ENCODE measurements at regions not wholly inside any gene's neighbourhood (a gene's known extent, or its start where the extent isn't known, plus 50 kb on each side); places are given as distances from the start of the nearest gene placed in this dataset.

- H3K27me3 ChIP-seq (ENCODE audit: control insufficient read depth in 2 of 2, insufficient read depth in 2 of 2, low read length in 2 of 2): no peaks in the 10 kb centered on the region
- peaks cover 0 to 3% (median 1%) of the 10 kb centered on the region in 7 donors for H3K9me3 Mint-ChIP-seq
- H3K36me3 ChIP-seq (replicated peaks in 1 of 2; ENCODE audit: control insufficient read depth in 1 of 2, insufficient read depth in 2 of 2, low read length in 2 of 2): no peaks in the 10 kb centered on the region
- no peak overlapping the region for H3K9ac ChIP-seq (ENCODE audit: insufficient read depth, low read length, poor library complexity, severe bottlenecking)
- TF ChIP-seq CTCF (IDR thresholded peaks at IDR 0.05): no peak
- H3K36me3 Mint-ChIP-seq: no peaks in the 10 kb centered on the region
- intact Hi-C loops (cut with micrococcal nuclease): no loop called here
- no peak overlapping the region for H3K27ac ChIP-seq (ENCODE audit: low read depth in 1 of 2, low read length in 2 of 2)
- no peak overlapping the region for H2AFZ ChIP-seq (ENCODE audit: insufficient read depth, low read depth, low read length, poor library complexity, severe bottlenecking)
- no peaks in the 10 kb centered on the region for H3K4me1 Mint-ChIP-seq
- no peaks in the 10 kb centered on the region for H3K9me3 ChIP-seq (replicated peaks in 1 of 2; ENCODE audit: control insufficient read depth in 1 of 2, insufficient read depth in 1 of 2, low read length in 2 of 2)
- no peak for DNase-seq
- H3K79me2 ChIP-seq (ENCODE audit: insufficient read depth, low read length): no peaks in the 10 kb centered on the region
- H3K4me3 Mint-ChIP-seq: no peak overlapping the region
- no peak overlapping the region for H3K4me3 ChIP-seq (replicated peaks in 1 of 3; ENCODE audit: low read depth in 2 of 3, low read length in 3 of 3)
- no peaks in the 10 kb centered on the region for H3K4me1 ChIP-seq (ENCODE audit: control insufficient read depth in 1 of 2, insufficient read depth in 2 of 2, low read length in 2 of 2)
- H3K4me2 ChIP-seq (replicated peaks; ENCODE audit: extremely low read depth, low read length, poor library complexity, severe bottlenecking): no peak overlapping the region
- WGBS (ENCODE audit: insufficient coverage): no CpG with 5 or more reads among the region's 2 CpGs
- H3K27me3 Mint-ChIP-seq (ENCODE audit: low read depth in 3 of 3): peaks cover 0 to 3% (median 1%) of the 10 kb centered on the region in 3 donors
- H4K20me1 ChIP-seq (ENCODE audit: insufficient read depth, low read length): no peaks in the 10 kb centered on the region
- no peak overlapping the region for H3K27ac Mint-ChIP-seq
Observed at GRCh38 chr18:51404620-51405019, 207.1 kb upstream of the MEX3C start.

- Histone ChIP-seq H3K36me3 (replicated peaks in 1 of 2; ENCODE audit: control insufficient read depth in 1 of 2, insufficient read depth in 2 of 2, low read length in 2 of 2) (no peaks in the 10 kb centered on the region), H3K9ac (ENCODE audit: insufficient read depth, low read length, poor library complexity, severe bottlenecking) (no peak overlapping the region), H3K4me1 (ENCODE audit: control insufficient read depth in 1 of 2, insufficient read depth in 2 of 2, low read length in 2 of 2) (no peaks in the 10 kb centered on the region), H4K20me1 (ENCODE audit: insufficient read depth, low read length) (no peaks in the 10 kb centered on the region), H3K4me3 (replicated peaks in 1 of 3; ENCODE audit: low read depth in 2 of 3, low read length in 3 of 3) (no peak overlapping the region), H3K27ac (ENCODE audit: low read depth in 1 of 2, low read length in 2 of 2) (no peak overlapping the region), H3K27me3 (ENCODE audit: control insufficient read depth in 2 of 2, insufficient read depth in 2 of 2, low read length in 2 of 2) (no peaks in the 10 kb centered on the region), H3K4me2 (replicated peaks; ENCODE audit: extremely low read depth, low read length, poor library complexity, severe bottlenecking) (no peak overlapping the region), H2AFZ (ENCODE audit: insufficient read depth, low read depth, low read length, poor library complexity, severe bottlenecking) (no peak overlapping the region), H3K79me2 (ENCODE audit: insufficient read depth, low read length) (no peaks in the 10 kb centered on the region), H3K9me3 (replicated peaks in 1 of 2; ENCODE audit: control insufficient read depth in 1 of 2, insufficient read depth in 1 of 2, low read length in 2 of 2) (no peaks in the 10 kb centered on the region)
- intact Hi-C loops (cut with micrococcal nuclease): no loop called here
- H3K9me3 Mint-ChIP-seq: peaks cover 0 to 3% (median 0%) of the 10 kb centered on the region in 7 donors
- H3K27ac Mint-ChIP-seq: no peak overlapping the region
- H3K4me3 Mint-ChIP-seq: no peak overlapping the region
- no peak for TF ChIP-seq CTCF (IDR thresholded peaks at IDR 0.05)
- DNase-seq: no peak
- peaks cover 0 to 3% (median 0%) of the 10 kb centered on the region in 3 donors for H3K27me3 Mint-ChIP-seq (ENCODE audit: low read depth in 3 of 3)
- H3K36me3 Mint-ChIP-seq: no peaks in the 10 kb centered on the region
- WGBS (ENCODE audit: insufficient coverage): 64% methylated on average over 1 of the region's 4 CpGs
- H3K4me1 Mint-ChIP-seq: no peaks in the 10 kb centered on the region
Observed at GRCh38 chr18:51405683-51406477, 208.4 kb upstream of the MEX3C start.

All from CD14-positive monocyte (primary cell).